ENCODE measurements at regions not wholly inside any gene's neighbourhood (a gene's known extent, or its start where the extent isn't known, plus 50 kb on each side); places are given as distances from the start of the nearest gene placed in this dataset.

DNA sequence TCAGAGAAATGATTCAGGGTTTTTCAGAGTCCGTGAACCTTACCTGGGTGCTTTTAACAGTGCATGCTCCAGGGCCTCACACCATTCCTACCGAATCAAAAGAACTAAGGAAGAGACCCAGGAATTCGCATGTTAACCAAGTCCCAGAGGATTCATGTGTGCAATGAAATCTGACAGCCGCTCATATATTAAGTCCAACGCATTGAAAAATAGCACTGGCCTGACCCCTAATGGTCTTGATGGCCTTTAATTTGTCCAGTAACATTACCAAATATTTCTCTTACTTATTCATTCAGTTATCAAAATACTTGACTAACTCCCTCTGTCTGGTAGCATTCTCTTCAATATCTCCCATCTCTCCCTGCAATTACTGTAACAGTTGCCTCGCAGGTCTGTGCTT lies 55.0 kb upstream of the MARCHF11 start:
- H3K9me3 Mint-ChIP-seq (ENCODE audit: low read depth, unreplicated experiment) = no peaks in the 10 kb centered on the region
- H3K36me3 Mint-ChIP-seq (ENCODE audit: insufficient read depth, unreplicated experiment) = no peaks in the 10 kb centered on the region
- H3K4me3 Mint-ChIP-seq (ENCODE audit: low read depth, unreplicated experiment) = no peak overlapping the region
- BruUV-seq (replicated peaks) = no TSS peak
- peaks cover 27% of the 10 kb centered on the region for H3K27me3 Mint-ChIP-seq (ENCODE audit: unreplicated experiment)
- CTCF ChIA-PET = no interaction called here
- intact Hi-C loops (cut with micrococcal nuclease; ENCODE audit: unreplicated experiment) = no loop called here
- no peak for DNase-seq
- TF ChIP-seq, protein P1, sequence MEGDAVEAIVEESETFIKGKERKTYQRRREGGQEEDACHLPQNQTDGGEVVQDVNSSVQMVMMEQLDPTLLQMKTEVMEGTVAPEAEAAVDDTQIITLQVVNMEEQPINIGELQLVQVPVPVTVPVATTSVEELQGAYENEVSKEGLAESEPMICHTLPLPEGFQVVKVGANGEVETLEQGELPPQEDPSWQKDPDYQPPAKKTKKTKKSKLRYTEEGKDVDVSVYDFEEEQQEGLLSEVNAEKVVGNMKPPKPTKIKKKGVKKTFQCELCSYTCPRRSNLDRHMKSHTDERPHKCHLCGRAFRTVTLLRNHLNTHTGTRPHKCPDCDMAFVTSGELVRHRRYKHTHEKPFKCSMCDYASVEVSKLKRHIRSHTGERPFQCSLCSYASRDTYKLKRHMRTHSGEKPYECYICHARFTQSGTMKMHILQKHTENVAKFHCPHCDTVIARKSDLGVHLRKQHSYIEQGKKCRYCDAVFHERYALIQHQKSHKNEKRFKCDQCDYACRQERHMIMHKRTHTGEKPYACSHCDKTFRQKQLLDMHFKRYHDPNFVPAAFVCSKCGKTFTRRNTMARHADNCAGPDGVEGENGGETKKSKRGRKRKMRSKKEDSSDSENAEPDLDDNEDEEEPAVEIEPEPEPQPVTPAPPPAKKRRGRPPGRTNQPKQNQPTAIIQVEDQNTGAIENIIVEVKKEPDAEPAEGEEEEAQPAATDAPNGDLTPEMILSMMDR (IDR thresholded peaks at IDR 0.05; ENCODE audit: unreplicated experiment) = no peak
- no peak overlapping the region for H3K27ac Mint-ChIP-seq (ENCODE audit: unreplicated experiment)
- H3K4me1 Mint-ChIP-seq (ENCODE audit: low read depth, unreplicated experiment) = no peaks in the 10 kb centered on the region

DNA sequence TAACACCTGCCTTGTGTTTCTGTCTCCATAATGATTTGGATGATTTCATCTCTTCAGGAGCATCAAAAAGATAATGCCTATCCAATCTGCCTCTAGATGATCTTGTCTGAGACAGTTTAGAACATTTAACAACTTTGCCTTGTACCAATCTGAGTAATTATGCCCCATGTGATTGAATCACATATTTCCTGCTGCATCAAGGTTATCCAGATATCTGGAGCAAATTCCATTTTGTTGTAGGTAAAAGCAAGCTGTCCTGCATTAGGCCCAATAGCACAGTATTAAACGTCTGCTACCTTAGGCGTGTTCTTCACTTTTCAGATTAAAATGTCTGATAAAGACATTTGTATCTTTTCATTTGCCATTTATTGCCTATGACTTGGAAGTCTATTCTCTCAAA lies 54.1 kb upstream of the MARCHF11 start:
- Mint-ChIP-seq H3K36me3 (ENCODE audit: insufficient read depth, unreplicated experiment) (no peaks in the 10 kb centered on the region), H3K27me3 (ENCODE audit: unreplicated experiment) (peaks cover 27% of the 10 kb centered on the region), H3K4me1 (ENCODE audit: low read depth, unreplicated experiment) (no peaks in the 10 kb centered on the region), H3K27ac (ENCODE audit: unreplicated experiment) (no peak overlapping the region), H3K9me3 (ENCODE audit: low read depth, unreplicated experiment) (no peaks in the 10 kb centered on the region), H3K4me3 (ENCODE audit: low read depth, unreplicated experiment) (no peak overlapping the region)
- CTCF ChIA-PET = no interaction called here
- BruUV-seq (replicated peaks) = no TSS peak
- TF ChIP-seq, protein P1 (IDR thresholded peaks at IDR 0.05; ENCODE audit: unreplicated experiment) = no peak
- DNase-seq = no peak
- intact Hi-C loops (cut with micrococcal nuclease; ENCODE audit: unreplicated experiment) = no loop called here

DNA sequence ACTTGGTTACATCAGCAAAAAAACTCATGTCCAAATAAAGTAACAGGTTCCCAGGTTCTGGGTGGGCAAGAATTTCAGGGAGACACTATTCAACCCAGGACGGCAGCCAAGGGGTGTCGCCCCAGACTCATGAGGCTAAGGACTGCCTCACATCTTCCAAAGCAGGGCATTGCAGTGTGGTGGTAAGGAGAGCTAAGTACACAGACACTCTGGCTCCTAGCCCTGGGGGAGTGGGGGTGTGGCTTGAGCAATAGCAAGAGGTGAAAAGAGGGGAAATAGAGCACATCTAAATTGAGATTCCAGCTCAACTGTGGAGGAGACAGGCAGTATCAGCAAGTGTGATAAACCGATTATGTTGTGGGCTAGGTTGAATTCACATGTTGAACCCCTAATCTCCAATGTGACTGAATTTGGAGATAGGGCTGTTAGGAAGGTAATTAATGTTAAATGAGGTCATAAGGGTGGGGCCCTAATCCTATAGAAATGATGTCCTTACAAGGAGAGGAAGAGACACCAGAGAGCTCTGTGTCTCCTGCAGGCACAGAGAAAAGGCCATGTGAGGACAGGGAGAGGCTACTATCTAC lies 49.9 kb upstream of the MARCHF11 start:
- no peaks in the 10 kb centered on the region for H3K36me3 Mint-ChIP-seq (ENCODE audit: insufficient read depth, unreplicated experiment)
- DNase-seq = no peak
- peaks cover 9% of the 10 kb centered on the region for H3K27me3 Mint-ChIP-seq (ENCODE audit: unreplicated experiment)
- intact Hi-C loops (cut with micrococcal nuclease; ENCODE audit: unreplicated experiment) = no loop called here
- no peak overlapping the region for H3K27ac Mint-ChIP-seq (ENCODE audit: unreplicated experiment)
- CTCF ChIA-PET = no interaction called here
- H3K9me3 Mint-ChIP-seq (ENCODE audit: low read depth, unreplicated experiment) = no peaks in the 10 kb centered on the region
- BruUV-seq (replicated peaks) = no TSS peak
- H3K4me3 Mint-ChIP-seq (ENCODE audit: low read depth, unreplicated experiment) = no peak overlapping the region
- H3K4me1 Mint-ChIP-seq (ENCODE audit: low read depth, unreplicated experiment) = no peaks in the 10 kb centered on the region
- TF ChIP-seq, protein P1 (IDR thresholded peaks at IDR 0.05; ENCODE audit: unreplicated experiment) = no peak

All from Calu3 (cell line).